GM12875 (cell line): ENCODE measurements at regions not wholly inside any gene's neighbourhood (a gene's known extent, or its start where the extent isn't known, plus 50 kb on each side); places are given as distances from the start of the nearest gene placed in this dataset.
"Not testable (repeated sequence)": the region's sequence is repeated elsewhere in the genome, so short reads cannot be mapped to it uniquely, and the experiment has no call there.

Experiments
- H3K4me3 ChIP-seq: one replicate; pipeline ENCODE4 v1.5.1; 2011; ENCODE audit warnings: low read depth, low read length, control low read depth
- CTCF ChIP-seq: IDR thresholded peaks from 2 replicates; pipeline ENCODE4 v1.5.1; 2011; ENCODE audit warnings: low read depth, mild to moderate bottlenecking, control low read depth, inconsistent platforms, low read length, moderate library complexity, borderline replicate concordance; ENCODE audit not compliant: insufficient read depth

GRCh38 chr2:88396209-88396608 is 56.3 kb downstream of the FOXI3 start:
- H3K4me3 ChIP-seq = no peak overlapping the region
- TF ChIP-seq CTCF = no peak

GRCh38 chr2:88377641-88377991 is 74.9 kb downstream of the FOXI3 start:
- no peak overlapping the region for H3K4me3 ChIP-seq
- no peak for TF ChIP-seq CTCF

GRCh38 chr2:88372042-88372441 is 80.5 kb downstream of the FOXI3 start:
- no peak overlapping the region for H3K4me3 ChIP-seq
- TF ChIP-seq CTCF = no peak

GRCh38 chr2:88365408-88365807 is 87.1 kb downstream of the FOXI3 start:
- H3K4me3 ChIP-seq = not testable (repeated sequence)

GRCh38 chr2:88355486-88355885 is 97.0 kb downstream of the FOXI3 start:
- H3K4me3 ChIP-seq = no peak overlapping the region
- no peak for TF ChIP-seq CTCF

- no peak overlapping the region for H3K4me3 ChIP-seq
- TF ChIP-seq CTCF = no peak
Measured at GRCh38 chr2:88351249-88351601, 101.3 kb downstream of the FOXI3 start.

GRCh38 chr2:88350331-88351248 is 101.9 kb downstream of the FOXI3 start:
- no peak overlapping the region for H3K4me3 ChIP-seq
- peak; percentile 89 for TF ChIP-seq CTCF
